Stimulated activated CD8-positive, alpha-beta memory T cell treated with anti-CD3 and anti-CD28 coated beads, Interleukin-4, amount 100 ng/mL, for 1 hour (primary cell): ENCODE measurements at regions not wholly inside any gene's neighbourhood (a gene's known extent, or its start where the extent isn't known, plus 50 kb on each side); places are given as distances from the start of the nearest gene placed in this dataset.
"Not testable (repeated sequence)": the region's sequence is repeated elsewhere in the genome, so short reads cannot be mapped to it uniquely, and the experiment has no call there.

Experiments used
- DNase-seq, 2 donors: peaks; one replicate each; pipeline ENCODE4 v3.0.0-alpha.2; 2020; ENCODE audit warnings: low read depth in 2 of 2, low spot score in 1 of 2

GRCh38 chr17:31629696-31630470 is 229.2 kb downstream of the COPRS start:
- no peak for DNase-seq

- DNase-seq: no peak
Observed at GRCh38 chr17:31627960-31628359, 231.1 kb downstream of the COPRS start.

- DNase-seq: no peak
Observed at GRCh38 chr17:31623990-31624389, 232.5 kb downstream of the RAB11FIP4 start.

GRCh38 chr17:31622500-31622899 is 231.0 kb downstream of the RAB11FIP4 start:
- no peak for DNase-seq

- no peak for DNase-seq
Observed at GRCh38 chr17:31621566-31621965, 230.1 kb downstream of the RAB11FIP4 start.

GRCh38 chr17:31611053-31611452 is 219.6 kb downstream of the RAB11FIP4 start:
- not testable (repeated sequence) for DNase-seq

GRCh38 chr17:31609996-31610910 is 218.8 kb downstream of the RAB11FIP4 start:
- DNase-seq: no peak

- no peak for DNase-seq
Observed at GRCh38 chr17:31609331-31609730, 217.9 kb downstream of the RAB11FIP4 start.

GRCh38 chr17:31608659-31609254 is 217.3 kb downstream of the RAB11FIP4 start:
- DNase-seq: no peak

- no peak for DNase-seq
Observed at GRCh38 chr17:31605761-31606160, 214.3 kb downstream of the RAB11FIP4 start.

GRCh38 chr17:31604936-31605335 is 213.5 kb downstream of the RAB11FIP4 start:
- DNase-seq: no peak

GRCh38 chr17:31600144-31600543 is 208.7 kb downstream of the RAB11FIP4 start:
- not testable (repeated sequence) for DNase-seq

GRCh38 chr17:31598921-31599571 is 207.6 kb downstream of the RAB11FIP4 start:
- no peak for DNase-seq

GRCh38 chr17:31598399-31598782 is 206.9 kb downstream of the RAB11FIP4 start:
- no peak for DNase-seq

- no peak for DNase-seq
Observed at GRCh38 chr17:31597646-31598398, 206.3 kb downstream of the RAB11FIP4 start.

- DNase-seq: no peak
Observed at GRCh38 chr17:31596382-31597323, 205.2 kb downstream of the RAB11FIP4 start.

- no peak for DNase-seq
Observed at GRCh38 chr17:31595666-31596381, 204.3 kb downstream of the RAB11FIP4 start.

GRCh38 chr17:31595076-31595475 is 203.6 kb downstream of the RAB11FIP4 start:
- no peak for DNase-seq

- DNase-seq: no peak
Observed at GRCh38 chr17:31594416-31594815, 202.9 kb downstream of the RAB11FIP4 start.
